HL-60/S4 treated with retinoic acid at 250 ng/mL for 4 days and 3 days (cell line): ENCODE measurements at regions not wholly inside any gene's neighbourhood (a gene's known extent, or its start where the extent isn't known, plus 50 kb on each side); places are given as distances from the start of the nearest gene placed in this dataset.
"Not testable (repeated sequence)": the region's sequence is repeated elsewhere in the genome, so short reads cannot be mapped to it uniquely, and the experiment has no call there.

Experiments
- in situ Hi-C: fragments of 300-500 bp; cut with MboI; formaldehyde crosslinking; loops from 2 replicates; pipeline ENCODE4 v1.7.0; 2022; ENCODE audit warnings: low sequenced_read_pairs

DNA sequence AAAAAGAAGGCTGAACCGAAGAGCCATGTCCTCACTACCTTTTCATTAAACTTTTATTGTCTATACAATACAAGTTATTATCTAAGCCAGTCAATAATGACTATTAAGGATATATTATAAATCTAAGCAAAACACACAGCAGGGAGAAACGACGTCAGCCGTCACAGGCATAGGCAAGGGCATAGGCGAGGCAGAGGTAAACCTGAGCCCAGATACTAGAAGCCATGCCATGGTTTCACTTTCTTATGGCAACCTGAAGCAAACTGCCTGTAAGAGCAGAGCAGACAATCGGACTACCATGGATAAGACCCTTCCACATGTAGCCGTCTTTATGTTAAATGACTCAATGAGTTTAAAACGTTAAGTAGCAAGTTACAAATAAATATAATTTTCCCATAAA, 238.5 kb upstream of the ZNF521 start:
- in situ Hi-C loops: no loop called here

- in situ Hi-C loops: no loop called here
Observed at GRCh38 chr18:25587545-25587944, 235.6 kb upstream of the ZNF521 start.

DNA sequence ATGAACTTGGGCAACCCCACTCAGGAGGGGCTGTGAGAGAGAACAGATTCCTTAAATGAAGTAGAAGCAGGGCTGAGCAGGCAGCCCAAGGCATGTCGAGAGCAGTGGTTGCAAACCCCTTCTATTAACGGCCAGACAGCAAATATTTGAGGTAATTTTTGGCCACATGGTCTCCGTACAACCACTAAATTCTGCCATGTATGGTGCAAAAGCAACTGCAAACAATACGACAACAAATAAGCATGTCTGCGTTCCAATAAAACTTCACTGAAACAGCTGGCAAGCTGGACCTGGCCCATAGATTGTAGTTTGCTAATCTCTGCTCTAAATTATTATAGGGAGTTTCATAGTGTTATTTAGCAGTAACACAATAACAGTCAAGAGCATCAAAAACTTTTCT, 217.0 kb upstream of the ZNF521 start:
- in situ Hi-C loops: no loop called here

GRCh38 chr18:25563816-25564683, 212.1 kb upstream of the ZNF521 start:
- in situ Hi-C loops: no loop called here

GRCh38 chr18:25563346-25563745, 211.4 kb upstream of the ZNF521 start:
- in situ Hi-C loops: no loop called here

- in situ Hi-C loops: no loop called here
Observed at GRCh38 chr18:25561918-25562317, 210.0 kb upstream of the ZNF521 start.

- in situ Hi-C loops: no loop called here
Observed at GRCh38 chr18:25560369-25560768, 208.4 kb upstream of the ZNF521 start.

DNA sequence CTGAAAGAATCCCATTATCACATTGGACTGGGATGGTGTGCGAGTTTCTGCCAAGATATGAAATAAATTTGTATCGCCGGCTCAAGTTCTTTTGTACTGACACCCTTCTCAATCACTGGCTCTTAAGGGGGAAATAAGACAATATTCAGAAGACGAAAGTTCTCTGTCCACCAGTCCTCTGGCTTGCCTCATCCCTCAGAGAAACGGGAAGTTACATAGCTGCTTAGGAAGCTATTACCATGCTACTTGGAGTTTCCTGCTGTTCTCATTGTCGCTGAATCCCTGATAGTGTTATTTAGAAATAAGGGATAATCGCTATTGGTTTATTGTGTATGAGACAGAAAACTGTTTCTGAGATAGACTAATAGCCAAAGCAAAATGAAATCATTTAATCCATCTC, 205.0 kb upstream of the ZNF521 start:
- in situ Hi-C loops: no loop called here

DNA sequence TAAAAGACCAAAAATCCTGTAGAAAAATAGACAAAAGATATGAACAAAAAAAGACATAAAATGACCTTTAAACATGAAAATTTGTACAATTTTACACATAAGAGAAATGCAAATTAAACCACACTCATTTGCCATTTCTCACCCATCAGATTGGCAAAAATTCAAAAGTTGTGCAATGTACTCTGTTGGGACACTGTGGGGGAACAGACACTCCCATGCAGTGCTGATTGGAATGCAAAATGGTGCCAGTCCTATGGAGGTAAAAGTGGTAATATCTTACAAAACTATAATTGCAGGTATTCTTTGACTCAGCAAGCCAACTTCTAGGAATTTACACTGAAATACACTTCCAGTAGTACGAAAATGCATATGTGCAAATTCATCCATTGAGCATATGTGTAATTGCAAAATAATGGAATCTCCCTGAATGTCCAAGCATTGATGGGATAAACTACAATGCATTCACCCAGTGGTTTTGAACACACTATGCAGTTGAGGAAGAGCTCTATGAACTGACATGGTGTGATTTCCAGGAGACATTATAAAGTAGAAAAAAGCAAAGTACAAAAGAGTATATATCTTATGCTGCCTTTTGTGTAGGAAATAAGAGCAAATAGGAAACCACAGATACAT, 201.8 kb upstream of the ZNF521 start:
- in situ Hi-C loops: no loop called here

DNA sequence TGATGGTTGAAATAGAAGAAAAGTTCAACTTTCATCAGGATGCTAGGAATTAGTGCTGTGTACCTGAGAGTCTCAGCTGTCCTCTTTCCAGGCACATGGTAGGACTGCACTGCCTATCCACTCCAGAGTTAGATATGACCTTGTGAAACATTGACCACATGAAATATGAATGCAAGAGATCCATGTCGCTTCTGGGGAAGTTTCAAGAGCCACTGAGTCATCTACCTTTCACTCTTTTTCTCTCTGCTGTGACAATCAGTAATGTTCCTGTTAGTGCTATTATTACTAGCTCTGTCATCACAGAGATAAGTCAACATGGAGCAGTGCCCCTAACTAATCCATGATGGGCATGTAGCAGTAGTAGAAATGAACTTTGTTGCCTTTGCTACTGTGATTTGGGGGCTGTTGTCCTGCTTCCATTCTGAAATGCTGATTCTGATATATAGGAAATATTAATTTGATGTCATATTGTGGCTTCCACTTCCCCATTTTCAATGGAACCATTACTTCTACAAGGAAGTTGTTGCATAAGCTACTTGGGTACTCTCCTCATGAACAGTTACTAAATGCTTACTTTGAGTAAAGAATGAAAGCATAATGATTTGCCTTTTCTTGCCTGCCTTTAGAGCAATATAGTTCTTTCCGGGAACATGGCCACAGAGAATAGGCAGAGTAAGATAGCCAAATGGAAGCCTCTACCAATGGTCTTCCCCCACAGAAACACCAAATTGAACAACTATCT, 192.8 kb upstream of the ZNF521 start:
- in situ Hi-C loops: no loop called here

DNA sequence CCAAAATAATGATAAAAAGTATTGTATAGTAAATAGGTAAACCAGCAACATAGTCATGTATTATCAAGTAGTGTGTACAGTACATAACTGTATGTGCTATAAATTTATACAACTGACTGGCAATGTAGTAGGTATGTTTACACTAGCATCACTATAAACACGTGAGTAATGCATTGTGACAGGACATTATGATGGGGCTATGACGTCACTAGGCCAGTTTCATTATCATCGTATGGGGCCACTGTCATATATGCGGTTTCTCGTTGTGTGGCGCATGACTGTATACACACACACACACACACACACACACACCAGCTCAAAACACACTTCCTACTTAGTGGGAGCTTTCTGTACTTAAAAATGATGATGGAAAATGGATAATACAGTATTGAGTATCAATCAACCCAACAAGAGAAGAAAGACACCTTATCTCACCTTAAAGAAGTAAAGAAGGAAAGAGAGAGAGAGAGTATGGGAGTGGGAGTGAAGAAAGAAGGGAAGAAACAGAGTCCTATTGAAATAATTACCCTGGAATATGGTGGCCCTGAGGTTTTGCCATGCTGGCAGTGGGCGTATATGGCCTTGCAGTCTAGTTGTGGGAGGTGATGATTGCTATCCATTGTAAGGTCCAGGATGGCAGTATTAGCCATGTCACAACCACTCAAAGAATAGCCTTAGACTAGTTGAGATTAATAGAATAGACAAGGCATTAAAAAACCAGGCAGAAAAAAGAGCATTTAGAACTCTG, 186.4 kb upstream of the ZNF521 start:
- in situ Hi-C loops: no loop called here

DNA sequence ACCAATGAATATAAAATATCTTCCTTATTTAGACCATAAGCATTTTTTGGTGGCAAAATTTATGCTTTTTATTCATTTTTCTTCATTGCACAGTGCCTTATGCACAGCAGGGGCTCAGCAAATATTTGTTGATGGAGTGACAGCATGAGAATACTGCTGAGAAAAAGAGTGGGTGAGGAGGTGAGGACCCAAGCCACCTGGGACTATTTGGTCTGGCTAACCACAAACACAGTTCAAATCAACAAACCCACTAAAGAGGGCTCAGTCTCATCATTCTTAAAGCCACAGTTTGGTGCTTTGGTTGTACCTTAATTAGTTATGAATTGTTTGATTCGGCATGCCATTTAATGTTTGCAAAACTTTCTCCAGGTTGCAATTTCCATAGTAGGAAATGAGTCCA, 183.5 kb upstream of the ZNF521 start:
- in situ Hi-C loops: no loop called here

GRCh38 chr18:25534401-25534800, 182.4 kb upstream of the ZNF521 start:
- in situ Hi-C loops: no loop called here

DNA sequence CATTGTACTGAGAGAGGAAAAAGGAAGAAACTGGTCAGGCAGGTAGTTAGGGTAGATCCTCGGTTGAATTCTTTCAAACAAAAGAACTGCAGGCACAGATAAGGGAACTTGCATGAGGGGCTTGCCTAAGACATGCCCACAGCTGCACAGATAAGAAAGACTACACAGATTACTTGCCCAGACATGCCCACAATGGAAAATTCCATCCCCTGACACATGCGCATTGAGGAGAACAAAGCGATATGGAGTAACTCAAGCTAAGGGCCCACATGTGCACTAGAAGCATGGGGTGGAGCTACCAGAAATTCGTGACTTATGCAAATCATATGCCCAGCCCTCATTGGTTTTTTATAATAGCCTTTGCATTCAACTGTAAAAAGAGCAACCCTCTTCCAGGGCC, 181.3 kb upstream of the ZNF521 start:
- in situ Hi-C loops: no loop called here

GRCh38 chr18:25531207-25531606, 179.2 kb upstream of the ZNF521 start:
- in situ Hi-C loops: no loop called here

- in situ Hi-C loops: not testable (repeated sequence)
Observed at GRCh38 chr18:25525789-25526188, 173.8 kb upstream of the ZNF521 start.

GRCh38 chr18:25518716-25519053, 166.7 kb upstream of the ZNF521 start:
- in situ Hi-C loops: no loop called here

DNA sequence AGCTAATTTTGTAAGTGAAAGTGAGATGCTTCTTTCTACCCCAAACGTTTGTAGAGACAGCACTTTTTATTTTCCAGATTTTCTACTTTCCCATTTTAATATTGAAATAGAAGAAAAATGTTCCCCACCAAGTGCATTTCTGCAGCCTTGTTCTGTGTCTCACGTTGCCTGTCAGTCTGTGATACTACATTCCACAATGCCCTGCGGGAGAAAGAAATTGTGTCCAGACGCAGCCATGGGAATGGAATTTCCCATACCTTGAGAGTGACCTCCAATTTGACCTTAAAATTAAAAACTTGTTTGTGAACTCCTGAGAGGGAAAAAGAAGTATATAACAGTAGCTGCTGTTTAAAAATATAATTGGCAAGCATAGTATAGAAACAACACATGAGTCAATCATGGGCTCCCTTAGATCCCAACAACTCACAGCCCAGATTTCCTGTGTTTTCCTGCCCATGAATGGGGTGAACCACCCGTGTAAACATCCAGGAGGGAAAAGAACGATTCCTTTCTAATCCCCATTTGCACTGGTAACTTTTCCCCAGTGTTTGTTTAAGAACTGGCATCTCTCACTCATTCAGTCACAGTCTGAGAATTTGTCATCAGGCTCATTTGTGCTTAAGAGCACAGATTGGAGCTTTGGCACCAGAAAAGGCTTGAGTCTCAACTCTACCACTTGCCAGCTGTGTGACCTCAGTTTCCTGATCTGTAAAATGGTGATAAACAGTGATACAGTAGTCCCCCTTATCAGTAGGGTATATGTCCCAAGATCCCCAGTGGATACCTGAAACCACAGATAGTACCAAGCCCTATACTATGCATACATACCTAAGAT, 166.1 kb upstream of the ZNF521 start:
- in situ Hi-C loops: no loop called here

GRCh38 chr18:25516747-25517498, 165.0 kb upstream of the ZNF521 start:
- in situ Hi-C loops: no loop called here

DNA sequence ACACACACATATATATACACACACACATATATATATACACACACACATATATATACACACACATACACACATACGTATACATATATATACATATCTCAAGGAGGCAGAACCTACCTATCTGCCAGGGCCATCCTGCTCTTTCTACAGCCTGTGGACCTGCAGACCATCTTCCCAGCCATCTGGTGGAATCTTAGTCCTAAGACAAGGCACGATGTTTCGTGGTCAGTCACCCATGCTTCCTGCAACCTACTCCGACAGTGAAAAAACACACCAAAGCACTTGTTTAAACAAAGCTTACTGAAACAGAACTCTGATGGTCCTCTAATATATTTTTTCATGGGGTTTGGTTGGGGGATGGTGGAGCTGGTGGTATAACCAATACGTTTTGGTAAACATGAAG, 164.2 kb upstream of the ZNF521 start:
- in situ Hi-C loops: no loop called here
